H1 (cell line): ENCODE measurements at regions not wholly inside any gene's neighbourhood (a gene's known extent, or its start where the extent isn't known, plus 50 kb on each side); places are given as distances from the start of the nearest gene placed in this dataset.

Experiments used
- CTCF ChIA-PET: fragments of 300-600 bp; sonication (Branson Sonifier 250); formaldehyde crosslinking; loops from one replicate; lab custom pipeline; 2021; ENCODE audit not compliant: partially characterized antibody; lab: Charles Lee
- POLR2A ChIA-PET: fragments of 300-600 bp; sonication (Branson Sonifier 250); formaldehyde crosslinking; loops from one replicate; lab custom pipeline; 2021; ENCODE audit warnings: inconsistent platforms; ENCODE audit not compliant: partially characterized antibody; lab: Charles Lee
- DNase-seq, 2 experiments: peaks; one replicate each; pipeline versions ENCODE4 v3.0.0 to v3.0.0-alpha.2; 2010 to 2022; ENCODE audit warnings: low spot score in 2 of 2, low read depth in 1 of 2, mixed read lengths in 1 of 2
- FAIRE-seq: peaks from 2 replicates; lab custom pipeline; 2011; peaks lifted over from hg19 to GRCh38; lab: Jason Lieb, UNC
- H2AFZ ChIP-seq: 2 replicates; pipeline ENCODE4 v1.8.1; 2012; ENCODE audit warnings: low read length, inconsistent platforms
- H2AK5ac ChIP-seq: 2 replicates; pipeline ENCODE4 v1.6.1; 2013; ENCODE audit warnings: low read depth, low read length
- H2BK120ac ChIP-seq: replicated peaks from 2 replicates; pipeline ENCODE3; 2013; ENCODE audit warnings: low read depth, low read length, inconsistent platforms
- H2BK12ac ChIP-seq: 2 replicates; pipeline ENCODE4 v1.6.1; 2013; ENCODE audit warnings: low read depth, low read length
- H2BK15ac ChIP-seq: 2 replicates; pipeline ENCODE4 v1.6.1; 2013; ENCODE audit warnings: low read length
- H2BK20ac ChIP-seq: 2 replicates; pipeline ENCODE4 v1.6.1; 2013; ENCODE audit warnings: low read length
- H2BK5ac ChIP-seq: 2 replicates; pipeline ENCODE4 v1.6.1; 2013; ENCODE audit warnings: low read depth, low read length
- H3K14ac ChIP-seq: 2 replicates; pipeline ENCODE4 v1.6.1; 2013; ENCODE audit warnings: inconsistent platforms; ENCODE audit not compliant: insufficient read length
- H3K18ac ChIP-seq: 2 replicates; pipeline ENCODE4 v1.6.1; 2013; ENCODE audit warnings: low read length; ENCODE audit errors: extremely low read depth
- H3K23ac ChIP-seq: 2 replicates; pipeline ENCODE4 v1.6.1; 2013; ENCODE audit warnings: inconsistent platforms; ENCODE audit not compliant: insufficient read length
- H3K23me2 ChIP-seq: 2 replicates; pipeline ENCODE4 v1.6.1; 2013; ENCODE audit warnings: low read depth, low read length
- H3K27ac ChIP-seq: 2 replicates; pipeline ENCODE4 v1.6.1; 2011; ENCODE audit warnings: low read depth, low read length, inconsistent platforms
- H3K27me3 ChIP-seq, 4 experiments: replicated peaks in 1 of 4; 1 replicate in 1 of 4; 2 replicates in 3 of 4; pipeline versions ENCODE4 v1.6.1 to v1.8.1; 2011 to 2013; ENCODE audit warnings: low read length in 3 of 4, mild to moderate bottlenecking in 3 of 4, inconsistent platforms in 2 of 4, mixed read lengths in 2 of 4, moderate library complexity in 1 of 4; ENCODE audit not compliant: control insufficient read depth in 3 of 4, insufficient read depth in 3 of 4; ENCODE audit errors: extremely low read depth in 1 of 4
- H3K36me3 ChIP-seq, 4 experiments: 2 replicates each; pipeline versions ENCODE4 v1.6.1 to v1.8.1; 2011 to 2013; ENCODE audit warnings: mild to moderate bottlenecking in 4 of 4, low read length in 3 of 4, moderate library complexity in 2 of 4, control low read depth in 1 of 4, inconsistent platforms in 1 of 4; ENCODE audit not compliant: insufficient read depth in 4 of 4, control insufficient read depth in 2 of 4
- H3K4ac ChIP-seq: replicated peaks from 2 replicates; pipeline ENCODE3; 2013; ENCODE audit warnings: low read length, low read depth, mixed read lengths, inconsistent platforms; ENCODE audit not compliant: insufficient read length
- H3K4me1 ChIP-seq, 4 experiments: replicated peaks in 1 of 4; 1 replicate in 1 of 4; 2 replicates in 3 of 4; pipeline versions ENCODE4 v1.6.1 to v1.8.1; 2011 to 2013; ENCODE audit warnings: low read length in 3 of 4, inconsistent platforms in 2 of 4, mixed read lengths in 1 of 4; ENCODE audit not compliant: insufficient read depth in 4 of 4, control insufficient read depth in 3 of 4
- H3K4me2 ChIP-seq, 2 experiments: 2 replicates each; pipeline versions ENCODE4 v1.6.1 to v1.8.1; 2011 to 2013; ENCODE audit warnings: low read depth in 2 of 2, low read length in 2 of 2, control low read depth in 1 of 2, inconsistent platforms in 1 of 2, mild to moderate bottlenecking in 1 of 2; ENCODE audit not compliant: insufficient read depth in 1 of 2
- H3K4me3 ChIP-seq, 4 experiments: fragments of 200-600, 300-600 bp in 1 of 4; sonication (generic), shearing (Covaris generic), sonication (Bioruptor Twin) in 1 of 4; 2 replicates each; pipeline versions ENCODE4 v1.5.1 to v1.8.1; 2011 to 2016; ENCODE audit warnings: low read length in 4 of 4, low read depth in 3 of 4, control low read depth in 2 of 4, inconsistent platforms in 2 of 4, mild to moderate bottlenecking in 2 of 4, mixed read lengths in 1 of 4, moderate library complexity in 1 of 4; ENCODE audit not compliant: insufficient read depth in 2 of 4; ENCODE audit errors: extremely low read depth in 1 of 4
- H3K56ac ChIP-seq: replicated peaks from 2 replicates; pipeline ENCODE3; 2013; ENCODE audit warnings: low read depth, mild to moderate bottlenecking, mixed read lengths, low read length, inconsistent platforms; ENCODE audit not compliant: insufficient read length
- H3K79me1 ChIP-seq: 2 replicates; pipeline ENCODE4 v1.6.1; 2013; ENCODE audit warnings: low read depth, low read length, control low read depth
- H3K79me2 ChIP-seq, 2 experiments: 2 replicates each; pipeline versions ENCODE4 v1.6.1 to v1.8.1; 2012 to 2013; ENCODE audit warnings: low read length in 2 of 2, mild to moderate bottlenecking in 2 of 2, inconsistent platforms in 1 of 2; ENCODE audit not compliant: insufficient read depth in 2 of 2, control insufficient read depth in 1 of 2
- H3K9ac ChIP-seq, 4 experiments: replicated peaks in 1 of 4; 1 replicate in 1 of 4; 2 replicates in 3 of 4; pipeline versions ENCODE4 v1.6.1 to v1.8.1; 2011 to 2013; ENCODE audit warnings: low read depth in 3 of 4, low read length in 3 of 4, control low read depth in 2 of 4, mild to moderate bottlenecking in 2 of 4, moderate library complexity in 2 of 4, inconsistent platforms in 1 of 4; ENCODE audit errors: extremely low read depth in 1 of 4
- H3K9me3 ChIP-seq, 2 experiments: 2 replicates each; pipeline versions ENCODE4 v1.6.1 to v1.8.1; 2012 to 2013; ENCODE audit warnings: mild to moderate bottlenecking in 2 of 2, moderate library complexity in 2 of 2, control low read depth in 1 of 2, inconsistent platforms in 1 of 2, low read depth in 1 of 2, low read length in 1 of 2, mixed read lengths in 1 of 2; ENCODE audit not compliant: insufficient read depth in 2 of 2
- H4K20me1 ChIP-seq, 2 experiments: replicated peaks in 1 of 2; 2 replicates each; pipeline versions ENCODE3 to v1.8.1; 2011 to 2013; ENCODE audit warnings: inconsistent platforms in 2 of 2, low read length in 2 of 2, mild to moderate bottlenecking in 1 of 2; ENCODE audit not compliant: insufficient read depth in 2 of 2, control insufficient read depth in 1 of 2
- H4K5ac ChIP-seq: 2 replicates; pipeline ENCODE4 v1.6.1; 2013; ENCODE audit warnings: low read length, low read depth, mixed read lengths, inconsistent platforms; ENCODE audit not compliant: insufficient read length
- H4K8ac ChIP-seq: 2 replicates; pipeline ENCODE4 v1.8.0; 2013; ENCODE audit warnings: mild to moderate bottlenecking, moderate library complexity, low read length, inconsistent platforms; ENCODE audit not compliant: insufficient read depth; ENCODE audit errors: extremely low read depth
- H4K91ac ChIP-seq: replicated peaks from 2 replicates; pipeline ENCODE3; 2013; ENCODE audit warnings: low read length, mixed read lengths, inconsistent platforms; ENCODE audit not compliant: insufficient read length
- CBX8 ChIP-seq: fragments of 300-800, 300-1000 bp; sonication (generic); IDR thresholded peaks from 2 replicates; pipeline ENCODE4 v1.7.1; 2016; ENCODE audit warnings: low read depth, low read length, borderline replicate concordance
- GABPA ChIP-seq: IDR thresholded peaks from 2 replicates; pipeline ENCODE4 v1.6.1; 2011; ENCODE audit warnings: mild to moderate bottlenecking, low read length, moderate library complexity, borderline replicate concordance; ENCODE audit not compliant: insufficient read depth
- HDAC6 ChIP-seq: IDR thresholded peaks from one replicate; pipeline ENCODE4 v1.7.1; 2012; ENCODE audit warnings: low read depth, mild to moderate bottlenecking, inconsistent platforms, low read length, moderate library complexity
- KDM5A ChIP-seq: fragments of 200-600 bp; IDR thresholded peaks from 2 replicates; pipeline ENCODE4 v1.7.1; 2012; ENCODE audit warnings: mild to moderate bottlenecking, low read length, inconsistent platforms, mixed read lengths
- MAFK ChIP-seq: IDR thresholded peaks from 2 replicates; pipeline ENCODE4 v1.6.1; 2012; ENCODE audit warnings: low read depth, mild to moderate bottlenecking, improper control_type of control experiment, low read length
- PHF8 ChIP-seq: fragments of 200-600 bp; sonication (generic); conservative IDR thresholded peaks from 2 replicates; pipeline ENCODE4 v1.7.1; 2012; ENCODE audit warnings: low read depth, mild to moderate bottlenecking, inconsistent platforms, low read length, moderate library complexity
- SAP30 ChIP-seq: fragments of 300-600 bp; sonication (generic); IDR thresholded peaks from 2 replicates; pipeline ENCODE4 v1.7.1; 2012; ENCODE audit warnings: low read length, moderate library complexity, mild to moderate bottlenecking, inconsistent platforms; ENCODE audit not compliant: insufficient read depth, insufficient replicate concordance
- TAF7 ChIP-seq: optimal IDR thresholded peaks from 2 replicates; pipeline ENCODE3; 2011; ENCODE audit warnings: low read depth, mild to moderate bottlenecking, inconsistent platforms, low read length, moderate library complexity, borderline replicate concordance
- WGBS, 2 experiments: shearing (Covaris generic) in 1 of 2; methylation state at CpG; one replicate each; pipeline versions ENCODE4 v1.1.6 to v1.1.7; 2013 to 2015; ENCODE audit warnings: low lambda C conversion rate in 2 of 2, mixed read lengths in 2 of 2, inconsistent platforms in 1 of 2, low coverage in 1 of 2, missing lambda C conversion rate in 1 of 2; ENCODE audit not compliant: insufficient replicate concordance in 2 of 2, insufficient coverage in 1 of 2, insufficient read length in 1 of 2; ENCODE audit errors: extremely low coverage in 1 of 2, missing lambda C conversion rate in 1 of 2; 5-methylcytosine and 5-hydroxymethylcytosine counted together
- TF ChIP-seq, protein P1 (sequence below): IDR thresholded peaks from 2 replicates; pipeline ENCODE4 v1.6.1; 2012; ENCODE audit warnings: low read length, inconsistent platforms
- TF ChIP-seq, protein P2 (sequence below): IDR thresholded peaks from 2 replicates; pipeline ENCODE4 v1.6.1; 2012; ENCODE audit warnings: inconsistent platforms
- TF ChIP-seq, protein P3 (sequence below): IDR thresholded peaks from 2 replicates; pipeline ENCODE4 v1.6.1; 2011; ENCODE audit warnings: low read length, improper control_type of control experiment

DNA sequence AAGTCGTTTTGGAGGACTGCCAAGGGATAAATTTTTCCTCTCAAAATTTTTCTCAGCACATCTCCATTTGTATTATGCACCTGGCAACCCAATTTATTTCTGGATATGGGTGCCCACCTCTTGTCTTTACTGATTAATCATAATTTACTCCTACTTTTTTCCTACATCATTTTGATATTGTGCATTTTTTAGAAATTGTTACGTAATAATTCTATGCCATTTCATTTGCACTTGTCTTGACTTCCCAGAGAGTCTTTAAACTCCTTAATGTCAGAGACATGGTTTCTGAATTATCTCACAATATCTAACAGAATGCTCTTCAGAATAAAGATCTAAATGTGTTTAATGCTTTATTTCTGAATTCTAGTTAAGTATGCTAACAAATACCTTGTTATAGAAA, 113.1 kb downstream of the TMTC3 start:
- Histone ChIP-seq H2BK20ac (no peak overlapping the region), H3K4me2 (no peak overlapping the region), H2BK15ac (no peak overlapping the region), H3K9ac (no peak overlapping the region), H2BK5ac (no peak overlapping the region), H2AFZ (no peak overlapping the region), H3K9me3 (no peaks in the 10 kb centered on the region), H3K79me2 (no peaks in the 10 kb centered on the region), H2BK120ac (no peak overlapping the region), H4K20me1 (no peaks in the 10 kb centered on the region), H3K4ac (no peak overlapping the region), H3K23me2 (no peaks in the 10 kb centered on the region), H3K36me3 (no peaks in the 10 kb centered on the region), H4K8ac (no peak overlapping the region), H2AK5ac (no peak overlapping the region), H3K56ac (no peak overlapping the region), H3K4me3 (no peak overlapping the region), H2BK12ac (no peak overlapping the region), H3K27ac (no peak overlapping the region), H3K27me3 (no peaks in the 10 kb centered on the region), H3K18ac (no peak overlapping the region), H4K5ac (no peak overlapping the region), H3K14ac (no peak overlapping the region), H4K91ac (no peak overlapping the region), H3K23ac (no peak overlapping the region), H3K4me1 (no peaks in the 10 kb centered on the region), H3K79me1 (no peaks in the 10 kb centered on the region)
- FAIRE-seq (no peak), DNase-seq (no peak)
- ChIA-PET POLR2A (no interaction called here), CTCF (no interaction called here)
- 96% methylated on average over 2 of the region's 2 CpGs; no CpG with 5 or more reads in 1 of the 2 experiments for WGBS, 2 experiments
- no peak for TF ChIP-seq GABPA
- TF ChIP-seq, protein P1, sequence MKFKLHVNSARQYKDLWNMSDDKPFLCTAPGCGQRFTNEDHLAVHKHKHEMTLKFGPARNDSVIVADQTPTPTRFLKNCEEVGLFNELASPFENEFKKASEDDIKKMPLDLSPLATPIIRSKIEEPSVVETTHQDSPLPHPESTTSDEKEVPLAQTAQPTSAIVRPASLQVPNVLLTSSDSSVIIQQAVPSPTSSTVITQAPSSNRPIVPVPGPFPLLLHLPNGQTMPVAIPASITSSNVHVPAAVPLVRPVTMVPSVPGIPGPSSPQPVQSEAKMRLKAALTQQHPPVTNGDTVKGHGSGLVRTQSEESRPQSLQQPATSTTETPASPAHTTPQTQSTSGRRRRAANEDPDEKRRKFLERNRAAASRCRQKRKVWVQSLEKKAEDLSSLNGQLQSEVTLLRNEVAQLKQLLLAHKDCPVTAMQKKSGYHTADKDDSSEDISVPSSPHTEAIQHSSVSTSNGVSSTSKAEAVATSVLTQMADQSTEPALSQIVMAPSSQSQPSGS, result no peak
- no peak for TF ChIP-seq SAP30
- TF ChIP-seq, protein P2, sequence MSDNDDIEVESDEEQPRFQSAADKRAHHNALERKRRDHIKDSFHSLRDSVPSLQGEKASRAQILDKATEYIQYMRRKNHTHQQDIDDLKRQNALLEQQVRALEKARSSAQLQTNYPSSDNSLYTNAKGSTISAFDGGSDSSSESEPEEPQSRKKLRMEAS, result no peak
- no peak for TF ChIP-seq MAFK
- TF ChIP-seq, protein P3, sequence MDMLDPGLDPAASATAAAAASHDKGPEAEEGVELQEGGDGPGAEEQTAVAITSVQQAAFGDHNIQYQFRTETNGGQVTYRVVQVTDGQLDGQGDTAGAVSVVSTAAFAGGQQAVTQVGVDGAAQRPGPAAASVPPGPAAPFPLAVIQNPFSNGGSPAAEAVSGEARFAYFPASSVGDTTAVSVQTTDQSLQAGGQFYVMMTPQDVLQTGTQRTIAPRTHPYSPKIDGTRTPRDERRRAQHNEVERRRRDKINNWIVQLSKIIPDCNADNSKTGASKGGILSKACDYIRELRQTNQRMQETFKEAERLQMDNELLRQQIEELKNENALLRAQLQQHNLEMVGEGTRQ, result no peak
- TF ChIP-seq KDM5A, result no peak
- no peak for TF ChIP-seq PHF8
- no peak for TF ChIP-seq HDAC6
- no peak for TF ChIP-seq TAF7
- no peak for TF ChIP-seq CBX8
